ENCODE measurements at regions not wholly inside any gene's neighbourhood (a gene's known extent, or its start where the extent isn't known, plus 50 kb on each side); places are given as distances from the start of the nearest gene placed in this dataset.

DNA sequence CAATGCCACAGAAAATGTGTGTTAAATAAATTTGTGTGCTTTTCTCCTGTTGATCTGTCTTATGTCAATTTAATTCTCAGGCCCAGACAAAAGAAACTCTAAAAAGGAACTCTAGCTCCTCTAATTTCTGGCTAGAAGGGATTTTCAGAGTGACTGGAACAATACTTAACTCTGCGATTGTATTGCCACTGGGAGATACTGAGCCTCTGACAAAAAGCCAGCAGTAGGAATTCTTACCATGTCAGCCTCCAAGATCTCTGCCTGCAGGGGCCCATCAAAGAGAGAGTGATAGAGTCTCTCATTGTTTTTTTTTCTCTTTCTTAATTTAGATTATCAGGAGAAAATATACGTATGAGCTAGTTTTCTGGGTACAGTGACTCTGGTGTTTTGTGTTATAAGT is 1165.7 kb downstream of the BRINP3 start:
- no peak for TF ChIP-seq EZH2phosphoT487 (IDR thresholded peaks at IDR 0.05; ENCODE audit: borderline replicate concordance, low read depth, low read length)
- TF ChIP-seq, protein P1, sequence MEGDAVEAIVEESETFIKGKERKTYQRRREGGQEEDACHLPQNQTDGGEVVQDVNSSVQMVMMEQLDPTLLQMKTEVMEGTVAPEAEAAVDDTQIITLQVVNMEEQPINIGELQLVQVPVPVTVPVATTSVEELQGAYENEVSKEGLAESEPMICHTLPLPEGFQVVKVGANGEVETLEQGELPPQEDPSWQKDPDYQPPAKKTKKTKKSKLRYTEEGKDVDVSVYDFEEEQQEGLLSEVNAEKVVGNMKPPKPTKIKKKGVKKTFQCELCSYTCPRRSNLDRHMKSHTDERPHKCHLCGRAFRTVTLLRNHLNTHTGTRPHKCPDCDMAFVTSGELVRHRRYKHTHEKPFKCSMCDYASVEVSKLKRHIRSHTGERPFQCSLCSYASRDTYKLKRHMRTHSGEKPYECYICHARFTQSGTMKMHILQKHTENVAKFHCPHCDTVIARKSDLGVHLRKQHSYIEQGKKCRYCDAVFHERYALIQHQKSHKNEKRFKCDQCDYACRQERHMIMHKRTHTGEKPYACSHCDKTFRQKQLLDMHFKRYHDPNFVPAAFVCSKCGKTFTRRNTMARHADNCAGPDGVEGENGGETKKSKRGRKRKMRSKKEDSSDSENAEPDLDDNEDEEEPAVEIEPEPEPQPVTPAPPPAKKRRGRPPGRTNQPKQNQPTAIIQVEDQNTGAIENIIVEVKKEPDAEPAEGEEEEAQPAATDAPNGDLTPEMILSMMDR (conservative IDR thresholded peaks at IDR 0.05; ENCODE audit: low read length), result no peak

Data from OCI-LY7 (cell line).